ENCODE measurements at regions not wholly inside any gene's neighbourhood (a gene's known extent, or its start where the extent isn't known, plus 50 kb on each side); places are given as distances from the start of the nearest gene placed in this dataset.

GRCh38 chr2:120632796-120633646, 102.6 kb upstream of the GLI2 start:
- peak overlapping the region in 1 of 3 experiments; percentile 10; a peak in 1 of 6 replicates for H3K4me3 ChIP-seq (replicated peaks in 1 of 3; ENCODE audit: insufficient read depth in 1 of 3, low read depth in 2 of 3, low read length in 3 of 3)
- DNase-seq (ENCODE audit: low spot score) (peak; percentile 50), FAIRE-seq (no peak), ATAC-seq (peak; percentile 83)
- no peak overlapping the region for H3K27ac ChIP-seq (ENCODE audit: extremely low read length, insufficient read depth, low read length)
- no peaks in the 10 kb centered on the region for H4K20me1 ChIP-seq (ENCODE audit: insufficient read depth, low read length)
- H3K9ac ChIP-seq (ENCODE audit: insufficient read depth, low read depth, low read length) = no peak overlapping the region
- intact Hi-C loops (cut with micrococcal nuclease; ENCODE audit: unreplicated experiment) = no loop called here
- H3K27me3 ChIP-seq (ENCODE audit: control insufficient read depth in 1 of 2, insufficient read depth in 2 of 2, low read length in 2 of 2) = peaks cover 3 to 79% of the 10 kb centered on the region in 2 experiments
- POLR2A ChIA-PET = interaction anchor here (1.6 kb wide), 1 partner anchor 36 kb away, joined by 3 read pairs; no protein-coding TSS in a partner anchor
- CTCF ChIA-PET (ENCODE audit: low intra/inter-chr PET ratio, low total read pairs) = no interaction called here
- in situ Hi-C loops (cut with HindIII; ENCODE audit: extremely low pct_ligation_motif_present, low pct_unique_long_range_greater_than_20kb) = no loop called here
- WGBS (ENCODE audit: low lambda C conversion rate) = 43% methylated on average over 15 of the region's 17 CpGs
- no peaks in the 10 kb centered on the region for H3K36me3 ChIP-seq (replicated peaks in 1 of 2; ENCODE audit: control insufficient read depth in 1 of 2, insufficient read depth in 2 of 2, low read length in 2 of 2)
- H2AFZ ChIP-seq (ENCODE audit: low read length) = no peak overlapping the region
- no TSS peak for BruUV-seq (replicated peaks)
- H3K4me1 ChIP-seq (ENCODE audit: insufficient read depth, low read length) = peaks cover 23% of the 10 kb centered on the region
- H3K79me2 ChIP-seq (ENCODE audit: insufficient read depth, low read length) = no peaks in the 10 kb centered on the region
- peak overlapping the region; percentile 36 for H3K4me2 ChIP-seq (ENCODE audit: low read depth, low read length)
- H3K9me3 ChIP-seq (ENCODE audit: low read length) = peaks cover 3% of the 10 kb centered on the region; the same call in 1 of the 2 replicates
- no peak for TF ChIP-seq U2AF2 (IDR thresholded peaks at IDR 0.05; ENCODE audit: low read depth, low read length)
- TF ChIP-seq MAFG (CRISPR knock-in tag; IDR thresholded peaks at IDR 0.05) = no peak
- TF ChIP-seq ZNF691 (CRISPR knock-in tag; IDR thresholded peaks at IDR 0.05; ENCODE audit: borderline replicate concordance, low read depth) = no peak
- no peak for TF ChIP-seq ZNF816 (CRISPR knock-in tag; IDR thresholded peaks at IDR 0.05; ENCODE audit: borderline replicate concordance)
- no peak for TF ChIP-seq KDM4B (CRISPR knock-in tag; IDR thresholded peaks at IDR 0.05)
- TF ChIP-seq NR0B2 (CRISPR knock-in tag; IDR thresholded peaks at IDR 0.05) = no peak
- no peak for TF ChIP-seq ZBTB40 (IDR thresholded peaks at IDR 0.05)
- TF ChIP-seq ZBTB40 (CRISPR knock-in tag; IDR thresholded peaks at IDR 0.05) = no peak
- TF ChIP-seq NR2F6 (IDR thresholded peaks at IDR 0.05) = no peak
- 0 out of 2 replicates have a peak, but pooled peaks have one; percentile 13 for TF ChIP-seq NR2F6 (CRISPR knock-in tag; IDR thresholded peaks at IDR 0.05)
- TF ChIP-seq KMT2A (CRISPR knock-in tag; IDR thresholded peaks at IDR 0.05) = no peak
- TF ChIP-seq ZBTB43 (CRISPR knock-in tag; conservative IDR thresholded peaks at IDR 0.05) = no peak
- no peak for TF ChIP-seq KLF15 (CRISPR knock-in tag; IDR thresholded peaks at IDR 0.05; ENCODE audit: borderline replicate concordance)
